Gastrocnemius medialis (tissue), 4 donors: ENCODE measurements at regions not wholly inside any gene's neighbourhood (a gene's known extent, or its start where the extent isn't known, plus 50 kb on each side); places are given as distances from the start of the nearest gene placed in this dataset.
"Not testable (repeated sequence)": the region's sequence is repeated elsewhere in the genome, so short reads cannot be mapped to it uniquely, and the experiment has no call there.

Experiments
- ATAC-seq, 2 donors: fragments of 150-250 bp; one replicate each; pipeline ENCODE4 v1.9.1; 2016
- DNase-seq, 2 donors: peaks; one replicate each; pipeline ENCODE4 v3.0.0-alpha.2; 2019
- H3K27ac ChIP-seq, 4 donors: fragments of 200-600 bp; sonication (generic); 1 replicate in 1 of 4; 2 replicates in 3 of 4; pipeline ENCODE4 v1.5.1; 2016 to 2018; ENCODE audit warnings: mild to moderate bottlenecking in 2 of 4, moderate library complexity in 1 of 4
- H3K27me3 ChIP-seq, 3 donors: fragments of 200-600 bp; sonication (generic) in 2 of 3; 1 replicate in 1 of 3; 2 replicates in 2 of 3; pipeline versions ENCODE4 v1.5.1 to v1.6.0; 2016 to 2019; ENCODE audit warnings: mild to moderate bottlenecking in 1 of 3, moderate library complexity in 1 of 3
- H3K36me3 ChIP-seq, 2 donors: fragments of 200-600 bp; sonication (generic) in 1 of 2; one replicate each; pipeline ENCODE4 v1.5.1; 2017 to 2018
- H3K4me1 ChIP-seq, 2 donors: fragments of 200-600 bp; sonication (generic) in 1 of 2; one replicate each; pipeline ENCODE4 v1.5.1; 2016 to 2017; ENCODE audit warnings: mild to moderate bottlenecking in 2 of 2
- H3K4me3 ChIP-seq, 4 donors: fragments of 200-600 bp; sonication (generic) in 3 of 4; 1 replicate in 1 of 4; 2 replicates in 3 of 4; pipeline ENCODE4 v1.5.1; 2016 to 2019; ENCODE audit warnings: mild to moderate bottlenecking in 2 of 4
- H3K9me3 ChIP-seq, 3 donors: fragments of 200-600 bp; sonication (generic) in 2 of 3; 1 replicate in 1 of 3; 2 replicates in 2 of 3; pipeline ENCODE4 v1.5.1; 2016 to 2019
- CTCF ChIP-seq, 5 experiments: fragments of 450-650 bp in 3 of 5; fragments of 200-600 bp in 2 of 5; sonication (generic) in 2 of 5; IDR thresholded peaks in 4 of 5; conservative IDR thresholded peaks in 1 of 5; 1 replicate in 4 of 5; 2 replicates in 1 of 5; pipeline ENCODE4 v1.5.1; 2016 to 2019; ENCODE audit warnings: antibody characterized with exemption in 5 of 5, mild to moderate bottlenecking in 3 of 5, moderate library complexity in 3 of 5
- POLR2A ChIP-seq, 2 donors: fragments of 450-650 bp; IDR thresholded peaks; one replicate each; pipeline ENCODE4 v1.6.1; 2017; ENCODE audit warnings: antibody characterized with exemption in 2 of 2, mild to moderate bottlenecking in 2 of 2, moderate library complexity in 2 of 2
- in situ Hi-C, 4 donors: fragments of 200-750 bp; cut with MboI; loops; one replicate each; pipeline versions ENCODE4 v1.15.0 to v1.8.0; 2017; ENCODE audit warnings: low sequenced_read_pairs in 4 of 4
- intact Hi-C: fragments of 100-400 bp; cut with DNase I; formaldehyde crosslinking; loops from one replicate; pipeline ENCODE4 v1.15.1; 2023; ENCODE audit warnings: low total_unique reads

- DNase-seq (no peak), ATAC-seq (no peak)
- intact Hi-C loops (no loop called here), in situ Hi-C loops (no loop called here)
- TF ChIP-seq POLR2A (IDR thresholded peaks at IDR 0.05) (no peak), CTCF (IDR thresholded peaks at IDR 0.05 in 4 of 5, conservative IDR thresholded peaks at IDR 0.05 in 1 of 5) (no peak)
- Histone ChIP-seq H3K27ac (no peak overlapping the region), H3K4me1 (no peaks in the 10 kb centered on the region), H3K27me3 (no peaks in the 10 kb centered on the region), H3K4me3 (no peak overlapping the region), H3K36me3 (no peaks in the 10 kb centered on the region), H3K9me3 (no peaks in the 10 kb centered on the region)
Observed at GRCh38 chr5:127216898-127217675, 73.5 kb upstream of the MEGF10 start.

GRCh38 chr5:127221936-127222335 lies 68.7 kb upstream of the MEGF10 start:
- ATAC-seq, H3K27ac ChIP-seq, H3K4me3 ChIP-seq, H3K36me3 ChIP-seq, H3K4me1 ChIP-seq, H3K9me3 ChIP-seq, in situ Hi-C loops, H3K27me3 ChIP-seq, intact Hi-C loops, DNase-seq: not testable (repeated sequence)

- H3K27me3 ChIP-seq, ATAC-seq, H3K9me3 ChIP-seq, H3K27ac ChIP-seq, intact Hi-C loops, in situ Hi-C loops, H3K4me1 ChIP-seq, H3K36me3 ChIP-seq, H3K4me3 ChIP-seq, DNase-seq: not testable (repeated sequence)
Observed at GRCh38 chr5:127222571-127223156, 67.9 kb upstream of the MEGF10 start.

GRCh38 chr5:127223256-127223974 lies 67.2 kb upstream of the MEGF10 start:
- in situ Hi-C loops, result no loop called here
- intact Hi-C loops, result no loop called here

GRCh38 chr5:127227881-127228280 lies 62.7 kb upstream of the MEGF10 start:
- Histone ChIP-seq H3K27me3 (no peaks in the 10 kb centered on the region), H3K27ac (no peak overlapping the region), H3K9me3 (no peaks in the 10 kb centered on the region), H3K4me3 (no peak overlapping the region), H3K4me1 (peaks cover 0 to 12% of the 10 kb centered on the region in 2 donors), H3K36me3 (no peaks in the 10 kb centered on the region)
- no peak for TF ChIP-seq POLR2A (IDR thresholded peaks at IDR 0.05)
- no peak for TF ChIP-seq CTCF (IDR thresholded peaks at IDR 0.05 in 4 of 5, conservative IDR thresholded peaks at IDR 0.05 in 1 of 5)
- in situ Hi-C loops, result no loop called here
- intact Hi-C loops, result no loop called here
- no peak for ATAC-seq
- no peak for DNase-seq

More at GRCh38 chr5:127223256-127223974, 67.2 kb upstream of the MEGF10 start:
- no peaks in the 10 kb centered on the region for H3K36me3 ChIP-seq
- DNase-seq (no peak), ATAC-seq (no peak)
- no peaks in the 10 kb centered on the region for H3K9me3 ChIP-seq
- H3K4me3 ChIP-seq, result no peak overlapping the region
- H3K27me3 ChIP-seq, result no peaks in the 10 kb centered on the region
- no peak overlapping the region for H3K27ac ChIP-seq
- no peak for TF ChIP-seq CTCF (IDR thresholded peaks at IDR 0.05 in 4 of 5, conservative IDR thresholded peaks at IDR 0.05 in 1 of 5)
- no peak for TF ChIP-seq POLR2A (IDR thresholded peaks at IDR 0.05)
- no peaks in the 10 kb centered on the region for H3K4me1 ChIP-seq
